HL-60 (cell line): ENCODE measurements at regions not wholly inside any gene's neighbourhood (a gene's known extent, or its start where the extent isn't known, plus 50 kb on each side); places are given as distances from the start of the nearest gene placed in this dataset.

ENCODE experiments used
- GABPA ChIP-seq: IDR thresholded peaks from 2 replicates; pipeline ENCODE4 v1.6.1; 2012; ENCODE audit warnings: low read depth
- POLR2AphosphoS5 ChIP-seq: IDR thresholded peaks from 2 replicates; pipeline ENCODE4 v1.6.1; 2012; ENCODE audit warnings: low read depth
- SPI1 ChIP-seq: IDR thresholded peaks from 2 replicates; pipeline ENCODE4 v1.6.1; 2012; ENCODE audit warnings: low read depth, mild to moderate bottlenecking, borderline replicate concordance
- TF ChIP-seq, protein P1 (sequence below): IDR thresholded peaks from one replicate; pipeline ENCODE4 v1.5.1; 2011; ENCODE audit warnings: low read length, control low read depth, inconsistent platforms; ENCODE audit not compliant: insufficient read depth
- TF ChIP-seq, protein P2 (sequence below): IDR thresholded peaks from 2 replicates; pipeline ENCODE4 v1.6.1; 2012; ENCODE audit warnings: low read depth; ENCODE audit not compliant: insufficient replicate concordance

DNA sequence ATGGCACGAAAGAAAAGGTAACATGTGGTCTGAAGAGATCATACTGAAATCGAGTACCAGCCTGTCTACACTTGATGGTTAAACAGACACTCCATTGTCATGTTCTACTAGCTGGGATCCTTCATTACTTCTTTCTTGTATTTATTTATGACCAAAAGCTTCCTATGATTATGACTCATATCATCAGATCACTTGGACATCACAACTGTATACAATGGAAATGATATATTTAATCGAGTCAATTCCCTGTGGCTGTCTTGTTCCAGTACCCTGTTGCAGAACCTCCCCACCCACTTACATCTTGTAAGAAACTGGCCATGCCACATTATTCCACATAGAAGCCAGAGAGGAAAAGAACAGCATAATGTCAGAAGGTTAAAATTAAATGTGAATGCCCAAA lies 358.9 kb downstream of the ZEB2 start:
- TF ChIP-seq, protein P1, sequence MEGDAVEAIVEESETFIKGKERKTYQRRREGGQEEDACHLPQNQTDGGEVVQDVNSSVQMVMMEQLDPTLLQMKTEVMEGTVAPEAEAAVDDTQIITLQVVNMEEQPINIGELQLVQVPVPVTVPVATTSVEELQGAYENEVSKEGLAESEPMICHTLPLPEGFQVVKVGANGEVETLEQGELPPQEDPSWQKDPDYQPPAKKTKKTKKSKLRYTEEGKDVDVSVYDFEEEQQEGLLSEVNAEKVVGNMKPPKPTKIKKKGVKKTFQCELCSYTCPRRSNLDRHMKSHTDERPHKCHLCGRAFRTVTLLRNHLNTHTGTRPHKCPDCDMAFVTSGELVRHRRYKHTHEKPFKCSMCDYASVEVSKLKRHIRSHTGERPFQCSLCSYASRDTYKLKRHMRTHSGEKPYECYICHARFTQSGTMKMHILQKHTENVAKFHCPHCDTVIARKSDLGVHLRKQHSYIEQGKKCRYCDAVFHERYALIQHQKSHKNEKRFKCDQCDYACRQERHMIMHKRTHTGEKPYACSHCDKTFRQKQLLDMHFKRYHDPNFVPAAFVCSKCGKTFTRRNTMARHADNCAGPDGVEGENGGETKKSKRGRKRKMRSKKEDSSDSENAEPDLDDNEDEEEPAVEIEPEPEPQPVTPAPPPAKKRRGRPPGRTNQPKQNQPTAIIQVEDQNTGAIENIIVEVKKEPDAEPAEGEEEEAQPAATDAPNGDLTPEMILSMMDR = no peak
- TF ChIP-seq, protein P2, sequence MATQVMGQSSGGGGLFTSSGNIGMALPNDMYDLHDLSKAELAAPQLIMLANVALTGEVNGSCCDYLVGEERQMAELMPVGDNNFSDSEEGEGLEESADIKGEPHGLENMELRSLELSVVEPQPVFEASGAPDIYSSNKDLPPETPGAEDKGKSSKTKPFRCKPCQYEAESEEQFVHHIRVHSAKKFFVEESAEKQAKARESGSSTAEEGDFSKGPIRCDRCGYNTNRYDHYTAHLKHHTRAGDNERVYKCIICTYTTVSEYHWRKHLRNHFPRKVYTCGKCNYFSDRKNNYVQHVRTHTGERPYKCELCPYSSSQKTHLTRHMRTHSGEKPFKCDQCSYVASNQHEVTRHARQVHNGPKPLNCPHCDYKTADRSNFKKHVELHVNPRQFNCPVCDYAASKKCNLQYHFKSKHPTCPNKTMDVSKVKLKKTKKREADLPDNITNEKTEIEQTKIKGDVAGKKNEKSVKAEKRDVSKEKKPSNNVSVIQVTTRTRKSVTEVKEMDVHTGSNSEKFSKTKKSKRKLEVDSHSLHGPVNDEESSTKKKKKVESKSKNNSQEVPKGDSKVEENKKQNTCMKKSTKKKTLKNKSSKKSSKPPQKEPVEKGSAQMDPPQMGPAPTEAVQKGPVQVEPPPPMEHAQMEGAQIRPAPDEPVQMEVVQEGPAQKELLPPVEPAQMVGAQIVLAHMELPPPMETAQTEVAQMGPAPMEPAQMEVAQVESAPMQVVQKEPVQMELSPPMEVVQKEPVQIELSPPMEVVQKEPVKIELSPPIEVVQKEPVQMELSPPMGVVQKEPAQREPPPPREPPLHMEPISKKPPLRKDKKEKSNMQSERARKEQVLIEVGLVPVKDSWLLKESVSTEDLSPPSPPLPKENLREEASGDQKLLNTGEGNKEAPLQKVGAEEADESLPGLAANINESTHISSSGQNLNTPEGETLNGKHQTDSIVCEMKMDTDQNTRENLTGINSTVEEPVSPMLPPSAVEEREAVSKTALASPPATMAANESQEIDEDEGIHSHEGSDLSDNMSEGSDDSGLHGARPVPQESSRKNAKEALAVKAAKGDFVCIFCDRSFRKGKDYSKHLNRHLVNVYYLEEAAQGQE = no peak
- TF ChIP-seq POLR2AphosphoS5 (no peak), GABPA (no peak), SPI1 (no peak)
